Keratinocyte (primary cell): ENCODE measurements at regions not wholly inside any gene's neighbourhood (a gene's known extent, or its start where the extent isn't known, plus 50 kb on each side); places are given as distances from the start of the nearest gene placed in this dataset.

Experiments
- DNase-seq: peaks from one replicate; pipeline ENCODE4 v3.0.0-alpha.2; 2011; ENCODE audit warnings: low read depth, missing footprints, low spot score
- FAIRE-seq: peaks from 2 replicates; lab custom pipeline; 2011; peaks lifted over from hg19 to GRCh38; lab: Jason Lieb, UNC
- H2AFZ ChIP-seq: 2 replicates; pipeline ENCODE4 v1.6.0; 2012; ENCODE audit warnings: low read length, control low read depth, inconsistent platforms; ENCODE audit not compliant: control insufficient read depth
- H3K27ac ChIP-seq: 2 replicates; pipeline ENCODE4 v1.5.1; 2011; ENCODE audit warnings: low read length; ENCODE audit not compliant: control insufficient read depth, insufficient read depth
- H3K27me3 ChIP-seq: 3 replicates; pipeline ENCODE4 v1.6.0; 2011; ENCODE audit warnings: low read length; ENCODE audit not compliant: control insufficient read depth, insufficient read depth; ENCODE audit errors: extremely low read depth
- H3K36me3 ChIP-seq, 2 experiments: 2 replicates in 1 of 2; 3 replicates in 1 of 2; pipeline ENCODE4 v1.5.1; 2011; ENCODE audit warnings: low read length in 2 of 2, mild to moderate bottlenecking in 1 of 2; ENCODE audit not compliant: control insufficient read depth in 2 of 2, insufficient read depth in 2 of 2; ENCODE audit errors: extremely low read depth in 1 of 2
- H3K4me1 ChIP-seq: 3 replicates; pipeline ENCODE4 v1.5.1; 2011; ENCODE audit warnings: low read length; ENCODE audit not compliant: control insufficient read depth, insufficient read depth; ENCODE audit errors: extremely low read depth
- H3K4me2 ChIP-seq: 3 replicates; pipeline ENCODE4 v1.6.0; 2011; ENCODE audit warnings: low read depth, low read length; ENCODE audit not compliant: control insufficient read depth, insufficient read depth; ENCODE audit errors: extremely low read depth
- H3K4me3 ChIP-seq, 3 experiments: fragments of 200-600 bp in 1 of 3; sonication (generic) in 1 of 3; 2 replicates in 2 of 3; 3 replicates in 1 of 3; pipeline ENCODE4 v1.5.1; 2011 to 2016; ENCODE audit warnings: low read length in 3 of 3, mild to moderate bottlenecking in 3 of 3, control low read depth in 2 of 3, inconsistent platforms in 1 of 3, low read depth in 1 of 3, mixed read lengths in 1 of 3, mixed run types in 1 of 3, moderate library complexity in 1 of 3; ENCODE audit not compliant: control insufficient read depth in 2 of 3, insufficient read depth in 2 of 3; ENCODE audit errors: extremely low read depth in 1 of 3
- H3K79me2 ChIP-seq: 2 replicates; pipeline ENCODE4 v1.6.0; 2012; ENCODE audit warnings: low read length; ENCODE audit not compliant: control insufficient read depth, insufficient read depth
- H3K9ac ChIP-seq: 3 replicates; pipeline ENCODE4 v1.6.0; 2011; ENCODE audit warnings: low read length; ENCODE audit not compliant: control insufficient read depth, insufficient read depth; ENCODE audit errors: extremely low read depth
- H3K9me1 ChIP-seq: 3 replicates; pipeline ENCODE4 v1.6.0; 2011; ENCODE audit warnings: low read length; ENCODE audit not compliant: control insufficient read depth, insufficient read depth; ENCODE audit errors: extremely low read depth
- H3K9me3 ChIP-seq: 2 replicates; pipeline ENCODE4 v1.5.1; 2012; ENCODE audit warnings: low read depth, low read length; ENCODE audit not compliant: control insufficient read depth
- H4K20me1 ChIP-seq: 3 replicates; pipeline ENCODE4 v1.6.0; 2011; ENCODE audit warnings: low read length; ENCODE audit not compliant: control insufficient read depth, insufficient read depth; ENCODE audit errors: extremely low read depth
- CTCF ChIP-seq, 3 experiments: IDR thresholded peaks in 1 of 3; conservative IDR thresholded peaks in 1 of 3; optimal IDR thresholded peaks in 1 of 3; 2 replicates in 2 of 3; 3 replicates in 1 of 3; pipeline versions ENCODE3 to v1.5.1; 2011; ENCODE audit warnings: low read length in 3 of 3, mild to moderate bottlenecking in 3 of 3, moderate library complexity in 2 of 3, control low read depth in 1 of 3, inconsistent platforms in 1 of 3; ENCODE audit not compliant: insufficient read depth in 2 of 3; ENCODE audit errors: extremely low read depth in 1 of 3
- EZH2 ChIP-seq: IDR thresholded peaks from one replicate; pipeline ENCODE4 v1.6.1; 2012; ENCODE audit warnings: inconsistent platforms, mild to moderate bottlenecking, low read length, moderate library complexity
- dilution Hi-C: fragments of 300-500 bp; cut with MboI; formaldehyde crosslinking; loops from one replicate; pipeline ENCODE4 v1.7.0; 2020; ENCODE audit warnings: low sequenced_read_pairs; ENCODE audit not compliant: extremely low pct_ligation_motif_present

- H3K27me3 ChIP-seq: no peaks in the 10 kb centered on the region
- DNase-seq: no peak
Measured at GRCh38 chr15:93288728-93289294, 199.8 kb upstream of the RGMA start.

GRCh38 chr15:93286446-93286845, 197.4 kb upstream of the RGMA start:
- H3K4me2 ChIP-seq: no peak overlapping the region
- no peak overlapping the region for H2AFZ ChIP-seq
- H3K4me3 ChIP-seq: no peak overlapping the region
- FAIRE-seq (no peak), DNase-seq (no peak)
- no peaks in the 10 kb centered on the region for H3K9me3 ChIP-seq
- no peak overlapping the region for H3K27ac ChIP-seq
- H3K9me1 ChIP-seq: no peaks in the 10 kb centered on the region
- no peak overlapping the region for H3K9ac ChIP-seq
- H4K20me1 ChIP-seq: no peaks in the 10 kb centered on the region
- H3K4me1 ChIP-seq: no peaks in the 10 kb centered on the region
- H3K27me3 ChIP-seq: no peaks in the 10 kb centered on the region
- no peak for TF ChIP-seq CTCF (optimal IDR thresholded peaks at IDR 0.05 in 1 of 3, IDR thresholded peaks at IDR 0.05 in 1 of 3, conservative IDR thresholded peaks at IDR 0.05 in 1 of 3; ENCODE audit: extremely low read depth in 1 of 3, insufficient read depth in 2 of 3, low read length in 3 of 3)
- no peak for TF ChIP-seq EZH2
- no peaks in the 10 kb centered on the region for H3K36me3 ChIP-seq
- no peaks in the 10 kb centered on the region for H3K79me2 ChIP-seq
- dilution Hi-C loops: no loop called here

More at GRCh38 chr15:93288728-93289294, 199.8 kb upstream of the RGMA start:
- no peaks in the 10 kb centered on the region for H4K20me1 ChIP-seq
- H3K27ac ChIP-seq: no peak overlapping the region
- dilution Hi-C loops: no loop called here
- no peak for FAIRE-seq
- no peaks in the 10 kb centered on the region for H3K9me3 ChIP-seq
- H3K79me2 ChIP-seq: no peaks in the 10 kb centered on the region
- H3K9ac ChIP-seq: no peak overlapping the region
- TF ChIP-seq CTCF (optimal IDR thresholded peaks at IDR 0.05 in 1 of 3, IDR thresholded peaks at IDR 0.05 in 1 of 3, conservative IDR thresholded peaks at IDR 0.05 in 1 of 3; ENCODE audit: extremely low read depth in 1 of 3, insufficient read depth in 2 of 3, low read length in 3 of 3) (no peak), EZH2 (no peak)
- H3K4me3 ChIP-seq: no peak overlapping the region
- H3K36me3 ChIP-seq: no peaks in the 10 kb centered on the region
- no peaks in the 10 kb centered on the region for H3K9me1 ChIP-seq
- no peak overlapping the region for H3K4me2 ChIP-seq
- no peaks in the 10 kb centered on the region for H3K4me1 ChIP-seq
- no peak overlapping the region for H2AFZ ChIP-seq
